RWPE2 (cell line): ENCODE measurements at regions not wholly inside any gene's neighbourhood (a gene's known extent, or its start where the extent isn't known, plus 50 kb on each side); places are given as distances from the start of the nearest gene placed in this dataset.

Source experiments
- ATAC-seq: fragments of 200-7000 bp; cut with Tn5 transposase; 3 replicates; pipeline ENCODE4 v1.9.1; 2021; ENCODE audit warnings: low read depth
- DNase-seq: peaks from one replicate; pipeline ENCODE4 v3.0.0-alpha.2; 2020; ENCODE audit warnings: low spot score
- H3K27ac ChIP-seq: fragments of 450-650 bp; 2 replicates; pipeline ENCODE4 v1.5.1; 2017; ENCODE audit warnings: mild to moderate bottlenecking; ENCODE audit not compliant: poor library complexity, severe bottlenecking
- H3K27me3 ChIP-seq: fragments of 250-450 bp; sonication (Bioruptor Pico); 2 replicates; pipeline ENCODE4 v1.5.1; 2021; ENCODE audit warnings: mild to moderate bottlenecking, moderate library complexity; ENCODE audit not compliant: insufficient read depth, poor library complexity, severe bottlenecking
- H3K36me3 ChIP-seq: fragments of 250-450 bp; sonication (Bioruptor Pico); 2 replicates; pipeline ENCODE4 v1.5.1; 2020; ENCODE audit warnings: low read depth, mild to moderate bottlenecking, moderate library complexity
- H3K4me1 ChIP-seq: fragments of 250-450 bp; sonication (Bioruptor Pico); 2 replicates; pipeline ENCODE4 v1.5.1; 2021; ENCODE audit warnings: mild to moderate bottlenecking, moderate library complexity; ENCODE audit not compliant: insufficient read depth, poor library complexity, severe bottlenecking
- H3K4me3 ChIP-seq: fragments of 250-450 bp; sonication (Bioruptor Pico); 2 replicates; pipeline ENCODE4 v1.5.1; 2021; ENCODE audit warnings: mild to moderate bottlenecking, moderate library complexity; ENCODE audit not compliant: severe bottlenecking
- H3K9me3 ChIP-seq: fragments of 250-450 bp; sonication (Bioruptor Pico); 2 replicates; pipeline ENCODE4 v1.5.1; 2021; ENCODE audit warnings: mild to moderate bottlenecking, moderate library complexity; ENCODE audit not compliant: severe bottlenecking
- TF ChIP-seq, protein P1 (sequence below): fragments of 450-650 bp; IDR thresholded peaks from one replicate; pipeline ENCODE4 v1.5.1; 2017; ENCODE audit warnings: mild to moderate bottlenecking, moderate library complexity; ENCODE audit not compliant: poor library complexity, severe bottlenecking

- DNase-seq: no peak
- Histone ChIP-seq H3K27me3 (no peaks in the 10 kb centered on the region), H3K4me1 (no peaks in the 10 kb centered on the region), H3K36me3 (no peaks in the 10 kb centered on the region), H3K4me3 (no peak overlapping the region), H3K27ac (no peak overlapping the region), H3K9me3 (no peaks in the 10 kb centered on the region)
- ATAC-seq: no peak
- TF ChIP-seq, protein P1, sequence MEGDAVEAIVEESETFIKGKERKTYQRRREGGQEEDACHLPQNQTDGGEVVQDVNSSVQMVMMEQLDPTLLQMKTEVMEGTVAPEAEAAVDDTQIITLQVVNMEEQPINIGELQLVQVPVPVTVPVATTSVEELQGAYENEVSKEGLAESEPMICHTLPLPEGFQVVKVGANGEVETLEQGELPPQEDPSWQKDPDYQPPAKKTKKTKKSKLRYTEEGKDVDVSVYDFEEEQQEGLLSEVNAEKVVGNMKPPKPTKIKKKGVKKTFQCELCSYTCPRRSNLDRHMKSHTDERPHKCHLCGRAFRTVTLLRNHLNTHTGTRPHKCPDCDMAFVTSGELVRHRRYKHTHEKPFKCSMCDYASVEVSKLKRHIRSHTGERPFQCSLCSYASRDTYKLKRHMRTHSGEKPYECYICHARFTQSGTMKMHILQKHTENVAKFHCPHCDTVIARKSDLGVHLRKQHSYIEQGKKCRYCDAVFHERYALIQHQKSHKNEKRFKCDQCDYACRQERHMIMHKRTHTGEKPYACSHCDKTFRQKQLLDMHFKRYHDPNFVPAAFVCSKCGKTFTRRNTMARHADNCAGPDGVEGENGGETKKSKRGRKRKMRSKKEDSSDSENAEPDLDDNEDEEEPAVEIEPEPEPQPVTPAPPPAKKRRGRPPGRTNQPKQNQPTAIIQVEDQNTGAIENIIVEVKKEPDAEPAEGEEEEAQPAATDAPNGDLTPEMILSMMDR: no peak
Measured at GRCh38 chr4:142960867-142961644, 115.0 kb upstream of the INPP4B start.

DNA sequence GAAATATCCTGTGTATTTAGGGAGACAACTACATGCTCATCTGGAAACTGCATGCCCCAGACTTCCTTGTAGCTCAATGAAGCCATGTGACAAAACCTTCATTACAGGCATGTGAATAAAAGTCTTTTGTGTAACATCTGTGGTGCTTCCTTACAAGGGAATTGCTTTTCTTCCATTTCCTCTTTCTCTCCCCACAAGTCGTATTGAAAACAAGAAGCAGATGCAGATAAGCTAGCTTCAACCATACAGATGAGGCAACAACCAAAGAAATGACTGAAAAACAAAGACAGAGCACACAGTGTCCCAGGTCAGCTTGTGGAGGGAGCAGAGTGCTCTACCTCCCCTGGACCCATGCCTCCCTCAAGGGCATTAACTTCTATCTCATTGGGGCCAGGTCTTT is 115.8 kb upstream of the INPP4B start:
- no peak for DNase-seq
- Histone ChIP-seq H3K27me3 (no peaks in the 10 kb centered on the region), H3K9me3 (no peaks in the 10 kb centered on the region), H3K4me1 (no peaks in the 10 kb centered on the region), H3K27ac (no peak overlapping the region), H3K36me3 (no peaks in the 10 kb centered on the region), H3K4me3 (no peak overlapping the region)
- no peak for ATAC-seq
- TF ChIP-seq, protein P1: no peak

DNA sequence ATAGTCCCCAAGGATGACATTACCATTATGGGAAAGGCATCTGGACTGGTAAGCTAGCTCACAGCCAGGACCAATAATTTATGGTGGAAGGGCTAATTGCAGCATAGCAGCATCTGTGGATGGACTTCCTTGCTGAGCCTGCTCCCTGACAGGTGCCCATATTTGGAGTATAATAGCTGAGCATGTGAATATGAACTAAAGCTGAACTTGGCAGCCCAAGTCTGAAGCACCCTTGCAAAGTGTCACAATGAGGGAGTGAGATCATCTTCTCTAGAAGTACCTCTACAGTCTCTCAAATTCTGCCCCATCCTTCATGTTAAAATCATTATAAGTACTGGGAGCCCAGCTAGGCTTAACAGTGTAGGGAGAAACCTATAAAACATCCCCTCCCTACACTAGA is 128.2 kb upstream of the INPP4B start:
- DNase-seq: no peak
- no peaks in the 10 kb centered on the region for H3K36me3 ChIP-seq
- H3K27ac ChIP-seq: no peak overlapping the region
- H3K4me1 ChIP-seq: no peaks in the 10 kb centered on the region
- no peak for ATAC-seq
- peaks cover 14% of the 10 kb centered on the region for H3K27me3 ChIP-seq
- H3K4me3 ChIP-seq: no peak overlapping the region
- TF ChIP-seq, protein P1: no peak
- H3K9me3 ChIP-seq: no peaks in the 10 kb centered on the region

DNA sequence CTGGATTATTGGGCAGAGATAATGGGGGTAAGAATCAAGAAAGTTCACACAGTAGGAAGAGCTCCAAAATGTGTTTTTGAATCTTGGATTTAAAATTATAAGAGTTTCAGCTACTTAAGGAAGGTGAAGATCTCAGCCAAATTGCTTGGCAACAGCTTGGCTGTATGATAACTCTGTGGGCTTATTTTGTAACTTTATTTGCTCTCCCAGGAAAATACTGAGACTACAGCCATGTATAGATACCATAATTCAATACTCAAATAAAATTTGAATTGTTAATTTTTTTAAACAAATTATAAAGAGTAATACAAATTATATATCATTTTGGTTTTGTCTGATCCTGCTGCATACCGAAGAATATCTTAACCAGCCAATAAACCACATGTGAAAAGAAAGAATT is 129.5 kb upstream of the INPP4B start:
- Histone ChIP-seq H3K4me3 (no peak overlapping the region), H3K27me3 (peaks cover 23% of the 10 kb centered on the region), H3K4me1 (no peaks in the 10 kb centered on the region), H3K36me3 (no peaks in the 10 kb centered on the region), H3K27ac (no peak overlapping the region), H3K9me3 (no peaks in the 10 kb centered on the region)
- ATAC-seq (no peak), DNase-seq (no peak)
- TF ChIP-seq, protein P1: no peak

- Histone ChIP-seq H3K9me3 (no peaks in the 10 kb centered on the region), H3K4me1 (no peaks in the 10 kb centered on the region), H3K27me3 (peaks cover 31% of the 10 kb centered on the region), H3K36me3 (no peaks in the 10 kb centered on the region), H3K4me3 (no peak overlapping the region), H3K27ac (no peak overlapping the region)
- DNase-seq (no peak), ATAC-seq (no peak)
- TF ChIP-seq, protein P1: no peak
Measured at GRCh38 chr4:142976482-142976881, 130.4 kb upstream of the INPP4B start.
